Uterus (tissue), 3 donors: ENCODE measurements at regions not wholly inside any gene's neighbourhood (a gene's known extent, or its start where the extent isn't known, plus 50 kb on each side); places are given as distances from the start of the nearest gene placed in this dataset.

ENCODE experiments used
- DNase-seq, 2 donors: peaks; one replicate each; pipeline ENCODE4 v3.0.0-alpha.2; 2019 to 2020
- H3K27ac ChIP-seq, 2 donors: fragments of 200-600 bp; sonication (generic); 1 replicate in 1 of 2; 2 replicates in 1 of 2; pipeline ENCODE4 v1.5.1; 2016 to 2018
- H3K27me3 ChIP-seq, 2 donors: fragments of 200-600 bp; sonication (generic); one replicate each; pipeline ENCODE4 v1.5.1; 2018 to 2019; ENCODE audit warnings: control low read depth in 1 of 2
- H3K36me3 ChIP-seq, 2 donors: fragments of 200-600 bp; sonication (generic); one replicate each; pipeline ENCODE4 v1.5.1; 2019; ENCODE audit warnings: control low read depth in 1 of 2
- H3K4me1 ChIP-seq, 2 donors: fragments of 200-600 bp; sonication (generic); one replicate each; pipeline ENCODE4 v1.5.1; 2018 to 2019; ENCODE audit warnings: control low read depth in 1 of 2
- H3K4me3 ChIP-seq, 2 donors: fragments of 200-600 bp; sonication (generic); 1 replicate in 1 of 2; 2 replicates in 1 of 2; pipeline ENCODE4 v1.5.1; 2018 to 2019; ENCODE audit warnings: mild to moderate bottlenecking in 1 of 2
- H3K9me3 ChIP-seq, 2 donors: fragments of 200-600 bp; sonication (generic); one replicate each; pipeline ENCODE4 v1.5.1; 2019; ENCODE audit warnings: control low read depth in 1 of 2
- CTCF ChIP-seq, 4 experiments: fragments of 200-600 bp in 2 of 4; fragments of 450-650 bp in 2 of 4; sonication (generic) in 2 of 4; IDR thresholded peaks; one replicate each; pipeline ENCODE4 v1.5.1; 2016 to 2019; ENCODE audit warnings: antibody characterized with exemption in 4 of 4, mild to moderate bottlenecking in 2 of 4, moderate library complexity in 1 of 4
- POLR2A ChIP-seq, 2 donors: fragments of 450-650 bp; IDR thresholded peaks; one replicate each; pipeline ENCODE4 v1.6.1; 2016; ENCODE audit warnings: antibody characterized with exemption in 2 of 2, mild to moderate bottlenecking in 1 of 2, moderate library complexity in 1 of 2
- intact Hi-C: fragments of 100-400 bp; cut with DNase I; formaldehyde crosslinking; loops from one replicate; pipeline ENCODE4 v1.15.1; 2023; ENCODE audit warnings: low total_unique reads
- donor health status: DM: yes; HTN: yes; CAD: no.

- Histone ChIP-seq H3K36me3 (no peaks in the 10 kb centered on the region), H3K27ac (no peak overlapping the region), H3K27me3 (no peaks in the 10 kb centered on the region), H3K4me3 (no peak overlapping the region), H3K9me3 (no peaks in the 10 kb centered on the region), H3K4me1 (no peaks in the 10 kb centered on the region)
- TF ChIP-seq POLR2A (IDR thresholded peaks at IDR 0.05): no peak
- TF ChIP-seq CTCF (IDR thresholded peaks at IDR 0.05): no peak
- intact Hi-C loops: no loop called here
- DNase-seq: no peak
Observed at GRCh38 chr7:81349044-81349443, 420.8 kb downstream of the HGF start.

- Histone ChIP-seq H3K27ac (no peak overlapping the region), H3K9me3 (no peaks in the 10 kb centered on the region), H3K27me3 (no peaks in the 10 kb centered on the region), H3K4me3 (no peak overlapping the region), H3K36me3 (no peaks in the 10 kb centered on the region), H3K4me1 (no peaks in the 10 kb centered on the region)
- DNase-seq: no peak
- intact Hi-C loops: no loop called here
- TF ChIP-seq CTCF (IDR thresholded peaks at IDR 0.05): no peak
- TF ChIP-seq POLR2A (IDR thresholded peaks at IDR 0.05): no peak
Observed at GRCh38 chr7:81339946-81340345, 421.1 kb upstream of the SEMA3C start.

- Histone ChIP-seq H3K36me3 (no peaks in the 10 kb centered on the region), H3K27ac (no peak overlapping the region), H3K9me3 (no peaks in the 10 kb centered on the region), H3K4me1 (no peaks in the 10 kb centered on the region), H3K27me3 (no peaks in the 10 kb centered on the region), H3K4me3 (no peak overlapping the region)
- DNase-seq: no peak
- TF ChIP-seq CTCF (IDR thresholded peaks at IDR 0.05): no peak
- no peak for TF ChIP-seq POLR2A (IDR thresholded peaks at IDR 0.05)
- intact Hi-C loops: no loop called here
Observed at GRCh38 chr7:81333536-81333935, 414.7 kb upstream of the SEMA3C start.

GRCh38 chr7:81333004-81333403 lies 414.2 kb upstream of the SEMA3C start:
- Histone ChIP-seq H3K27me3 (no peaks in the 10 kb centered on the region), H3K9me3 (no peaks in the 10 kb centered on the region), H3K27ac (no peak overlapping the region), H3K4me1 (no peaks in the 10 kb centered on the region), H3K4me3 (no peak overlapping the region), H3K36me3 (no peaks in the 10 kb centered on the region)
- intact Hi-C loops: no loop called here
- TF ChIP-seq POLR2A (IDR thresholded peaks at IDR 0.05): no peak
- TF ChIP-seq CTCF (IDR thresholded peaks at IDR 0.05): no peak
- DNase-seq: no peak

GRCh38 chr7:81331061-81332018 lies 412.5 kb upstream of the SEMA3C start:
- no peak for DNase-seq
- Histone ChIP-seq H3K4me3 (no peak overlapping the region), H3K27ac (no peak overlapping the region), H3K4me1 (no peaks in the 10 kb centered on the region), H3K9me3 (no peaks in the 10 kb centered on the region), H3K36me3 (no peaks in the 10 kb centered on the region), H3K27me3 (no peaks in the 10 kb centered on the region)
- TF ChIP-seq CTCF (IDR thresholded peaks at IDR 0.05) (no peak), POLR2A (IDR thresholded peaks at IDR 0.05) (no peak)
- intact Hi-C loops: no loop called here
